GM12878 (cell line): ENCODE measurements at regions not wholly inside any gene's neighbourhood (a gene's known extent, or its start where the extent isn't known, plus 50 kb on each side); places are given as distances from the start of the nearest gene placed in this dataset.

Experiments used
- ATAC-seq: fragments of 200-7000 bp; cut with Tn5 transposase; 3 replicates; pipeline ENCODE4 v1.9.1; 2020; ENCODE audit warnings: mild to moderate bottlenecking, moderate library complexity
- BruUV-seq: library from RNA; stranded (reverse); fragments of 400-500 nt; replicated peaks from 2 replicates; lab custom pipeline; 2021; lab: Mats Ljungman, UMichigan
- CTCF ChIA-PET: fragments of 300-600 bp; sonication (Branson Sonifier 250); formaldehyde crosslinking; extraction: SDS; loops from one replicate; lab custom pipeline; 2021; ENCODE audit warnings: inconsistent platforms; lab: Yijun Ruan, JAX
- POLR2A ChIA-PET: fragments of 350-600 bp; formaldehyde crosslinking; extraction: SDS; loops from one replicate; lab custom pipeline; 2021; ENCODE audit warnings: inconsistent platforms; lab: Charles Lee
- RAD21 ChIA-PET: fragments of 300-600 bp; sonication (Branson Sonifier 250); formaldehyde crosslinking; loops from one replicate; lab custom pipeline; 2023; ENCODE audit warnings: antibody characterized with exemption; ENCODE audit not compliant: unreplicated experiment; lab: Charles Lee
- SMC1A ChIA-PET: fragments of 300-600 bp; sonication (Branson Sonifier 250); formaldehyde crosslinking; loops from one replicate; lab custom pipeline; 2023; ENCODE audit not compliant: unreplicated experiment, uncharacterized antibody; lab: Charles Lee
- DNase-seq: peaks from one replicate; pipeline ENCODE4 v3.0.0-alpha.2; 2011; ENCODE audit warnings: low read depth, low spot score
- FAIRE-seq: peaks from 3 replicates; lab custom pipeline; 2011; peaks lifted over from hg19 to GRCh38; lab: Jason Lieb, UNC
- H2AFZ ChIP-seq: 2 replicates; pipeline ENCODE4 v1.6.0; 2011; ENCODE audit warnings: low read depth, low read length, control low read depth; ENCODE audit not compliant: control insufficient read depth
- H3K27ac ChIP-seq: 2 replicates; pipeline ENCODE4 v1.5.1; 2011; ENCODE audit warnings: control low read depth; ENCODE audit not compliant: control insufficient read depth, insufficient read depth
- H3K27me3 ChIP-seq, 2 experiments: replicated peaks in 1 of 2; 2 replicates each; pipeline versions ENCODE4 v1.6.0 to v1.6.1; 2011; ENCODE audit warnings: low read length in 1 of 2; ENCODE audit not compliant: control insufficient read depth in 2 of 2, insufficient read depth in 2 of 2
- H3K36me3 ChIP-seq, 2 experiments: 2 replicates each; pipeline ENCODE4 v1.5.1; 2011; ENCODE audit warnings: low read length in 1 of 2; ENCODE audit not compliant: control insufficient read depth in 2 of 2, insufficient read depth in 2 of 2
- H3K4me1 ChIP-seq: 2 replicates; pipeline ENCODE4 v1.6.1; 2011; ENCODE audit warnings: mild to moderate bottlenecking, low read length, moderate library complexity, mixed read lengths; ENCODE audit not compliant: control insufficient read depth, insufficient read depth
- H3K4me2 ChIP-seq: 2 replicates; pipeline ENCODE4 v1.6.0; 2011; ENCODE audit warnings: control low read depth; ENCODE audit not compliant: control insufficient read depth, insufficient read depth
- H3K4me3 ChIP-seq: fragments of 200-600 bp; sonication (generic); 2 replicates; pipeline ENCODE4 v1.5.1; 2016
- H3K79me2 ChIP-seq: 2 replicates; pipeline ENCODE4 v1.6.0; 2011; ENCODE audit warnings: low read length; ENCODE audit not compliant: control insufficient read depth, insufficient read depth
- H3K9ac ChIP-seq: 2 replicates; pipeline ENCODE4 v1.8.0; 2011; ENCODE audit warnings: low read length, control low read depth, mixed read lengths; ENCODE audit not compliant: control insufficient read depth, insufficient read depth
- H3K9me3 ChIP-seq: replicated peaks from 3 replicates; pipeline ENCODE4 v1.5.1; 2011; ENCODE audit warnings: mild to moderate bottlenecking, low read length; ENCODE audit not compliant: control insufficient read depth, insufficient read depth
- H4K20me1 ChIP-seq: 2 replicates; pipeline ENCODE4 v1.6.0; 2011; ENCODE audit not compliant: control insufficient read depth, insufficient read depth
- EGR1 ChIP-seq, 2 experiments: IDR thresholded peaks; 1 replicate in 1 of 2; 2 replicates in 1 of 2; pipeline ENCODE4 v1.6.1; 2011 to 2012; ENCODE audit warnings: low read depth in 2 of 2, low read length in 2 of 2, borderline replicate concordance in 1 of 2, mild to moderate bottlenecking in 1 of 2, moderate library complexity in 1 of 2
- EP300 ChIP-seq, 2 experiments: fragments of 150-350 bp in 1 of 2; IDR thresholded peaks; 2 replicates each; pipeline ENCODE4 v1.6.1; 2011 to 2012; ENCODE audit warnings: low read depth in 2 of 2, low read length in 2 of 2, borderline replicate concordance in 1 of 2, improper control_type of control experiment in 1 of 2, inconsistent platforms in 1 of 2; ENCODE audit not compliant: control insufficient read depth in 1 of 2
- KDM1A ChIP-seq: fragments of 200-600 bp; sonication (generic); IDR thresholded peaks from 2 replicates; pipeline ENCODE4 v1.6.1; 2016; ENCODE audit warnings: borderline replicate concordance
- NR2C2 ChIP-seq: IDR thresholded peaks from 2 replicates; pipeline ENCODE4 v1.6.1; 2011; ENCODE audit warnings: borderline replicate concordance, low read depth; ENCODE audit not compliant: control insufficient read depth, insufficient read length
- PAX5 ChIP-seq: IDR thresholded peaks from 2 replicates; pipeline ENCODE4 v1.6.1; 2011; ENCODE audit warnings: low read depth, low read length, borderline replicate concordance
- ZBTB4 ChIP-seq: fragments of 450-650 bp; formaldehyde crosslinking; IDR thresholded peaks from 2 replicates; pipeline ENCODE4 v1.4.0; 2022; ENCODE audit warnings: mild to moderate bottlenecking, moderate library complexity
- ZNF384 ChIP-seq: IDR thresholded peaks from 2 replicates; pipeline ENCODE4 v1.6.1; 2012; ENCODE audit warnings: low read depth, mild to moderate bottlenecking, low read length, improper control_type of control experiment, borderline replicate concordance
- WGBS: methylation state at CpG from one replicate; pipeline ENCODE4 v1.1.6; 2016; ENCODE audit warnings: low lambda C conversion rate; ENCODE audit not compliant: insufficient replicate concordance, insufficient coverage; ENCODE audit errors: missing lambda C conversion rate; 5-methylcytosine and 5-hydroxymethylcytosine counted together
- in situ Hi-C: fragments of 300-500 bp; cut with MboI; formaldehyde crosslinking; loops from 9 replicates; pipeline ENCODE4 v1.14.3; 2018; ENCODE audit warnings: mixed read lengths
- intact Hi-C: fragments of 100-400 bp; cut with micrococcal nuclease; formaldehyde crosslinking; loops from one replicate; pipeline ENCODE4 v1.14.2; 2022; ENCODE audit not compliant: unreplicated experiment

GRCh38 chr5:2427983-2428382 is 323.5 kb downstream of the IRX2 start:
- Histone ChIP-seq H3K27me3 (no peaks in the 10 kb centered on the region), H4K20me1 (no peaks in the 10 kb centered on the region), H3K27ac (no peak overlapping the region), H2AFZ (no peak overlapping the region), H3K4me1 (no peaks in the 10 kb centered on the region), H3K36me3 (no peaks in the 10 kb centered on the region), H3K4me2 (no peak overlapping the region), H3K9ac (no peak overlapping the region), H3K9me3 (no peaks in the 10 kb centered on the region; the same call in 2 of the 3 replicates), H3K4me3 (no peak overlapping the region), H3K79me2 (no peaks in the 10 kb centered on the region)
- ATAC-seq = no peak
- no peak for FAIRE-seq
- CTCF ChIA-PET = no interaction called here
- SMC1A ChIA-PET = no interaction called here
- RAD21 ChIA-PET = no interaction called here
- in situ Hi-C loops (no loop called here), intact Hi-C loops (no loop called here)
- POLR2A ChIA-PET = no interaction called here
- TF ChIP-seq EP300 (IDR thresholded peaks at IDR 0.05; ENCODE audit: borderline replicate concordance in 1 of 2, control insufficient read depth in 1 of 2, low read depth in 2 of 2, low read length in 2 of 2) = no peak
- TF ChIP-seq KDM1A = no peak
- TF ChIP-seq EGR1 (IDR thresholded peaks at IDR 0.05; ENCODE audit: borderline replicate concordance in 1 of 2, low read depth in 2 of 2, low read length in 2 of 2) = no peak
- no peak for TF ChIP-seq PAX5
- no peak for TF ChIP-seq ZNF384
- TF ChIP-seq NR2C2 = no peak
- TF ChIP-seq ZBTB4 (CRISPR knock-in tag) = no peak
- 17% methylated on average over 4 of the region's 4 CpGs for WGBS
- BruUV-seq = no TSS peak
- no peak for DNase-seq
